ENCODE measurements at regions not wholly inside any gene's neighbourhood (a gene's known extent, or its start where the extent isn't known, plus 50 kb on each side); places are given as distances from the start of the nearest gene placed in this dataset.
"Not testable (repeated sequence)": the region's sequence is repeated elsewhere in the genome, so short reads cannot be mapped to it uniquely, and the experiment has no call there.

DNA sequence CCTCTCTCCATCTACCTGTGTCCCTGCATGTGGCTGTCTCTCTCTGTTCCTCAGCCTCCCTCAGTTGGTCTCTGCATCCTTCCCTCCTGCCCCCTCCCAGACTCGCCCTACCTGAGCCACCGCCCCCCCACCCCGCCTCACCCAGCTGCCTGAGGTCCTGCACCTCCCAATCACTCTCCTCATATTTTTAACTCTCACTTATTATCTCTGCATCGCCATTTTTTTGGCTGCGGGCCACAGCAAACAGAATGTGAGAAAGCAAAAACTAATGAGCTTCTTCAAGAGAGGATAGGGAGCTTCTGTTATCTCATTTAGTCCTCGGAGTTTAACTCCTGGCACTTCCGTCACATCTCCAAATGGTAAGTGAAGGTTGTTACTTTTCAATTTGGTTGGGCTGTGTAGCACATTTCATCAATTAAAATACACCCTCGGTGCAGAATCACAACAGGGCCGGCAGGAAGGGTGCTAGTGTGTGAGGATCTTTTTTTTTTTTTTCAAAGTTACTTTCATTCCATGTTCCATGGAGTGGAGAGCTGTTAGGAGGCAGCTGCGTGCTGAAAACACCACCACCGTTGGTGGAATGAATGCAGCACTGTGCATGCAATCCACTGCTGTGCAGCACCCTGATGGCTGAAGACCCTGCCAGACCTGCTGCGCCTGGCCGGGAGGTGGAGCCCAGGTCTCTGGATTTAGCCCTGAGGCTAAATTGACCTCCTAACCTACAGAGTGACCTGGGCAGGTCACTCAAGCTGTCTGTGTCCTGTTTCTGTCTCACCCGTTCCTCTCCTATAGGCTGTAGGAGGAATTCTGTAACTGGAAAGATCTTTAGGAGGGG is 157.2 kb upstream of the NFIA start:
- H3K36me3 Mint-ChIP-seq (ENCODE audit: low read depth), result no peaks in the 10 kb centered on the region
- H3K4me1 Mint-ChIP-seq (ENCODE audit: low read depth), result peaks cover 46% of the 10 kb centered on the region
- no peaks in the 10 kb centered on the region for H3K9me3 Mint-ChIP-seq
- H3K27ac Mint-ChIP-seq, result peak overlapping the region; percentile 14
- H3K27me3 Mint-ChIP-seq, result no peaks in the 10 kb centered on the region
- intact Hi-C loops (cut with micrococcal nuclease), result no loop called here
- no peak overlapping the region for H3K4me3 Mint-ChIP-seq

DNA sequence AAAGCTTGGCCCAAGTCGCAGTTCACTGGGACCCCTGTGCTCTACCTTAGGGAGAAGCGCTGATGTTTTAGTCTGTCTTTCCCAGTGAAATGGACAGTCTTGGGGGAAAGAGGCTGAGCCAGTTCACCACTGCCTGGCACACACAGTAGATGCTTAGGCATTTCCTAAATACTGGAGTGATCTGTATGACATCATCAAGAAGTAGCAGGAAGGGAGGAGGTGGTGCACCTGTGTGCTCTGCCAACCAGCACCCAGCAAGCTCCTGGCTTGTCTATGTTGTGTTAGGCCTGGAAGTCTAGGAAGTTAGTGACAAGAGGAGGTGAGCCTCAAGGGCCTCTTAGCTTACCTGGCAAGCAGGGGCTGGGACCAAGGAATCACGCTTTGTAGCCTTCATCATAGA is 158.2 kb upstream of the NFIA start:
- no peaks in the 10 kb centered on the region for H3K27me3 Mint-ChIP-seq
- no peak overlapping the region for H3K4me3 Mint-ChIP-seq
- H3K4me1 Mint-ChIP-seq (ENCODE audit: low read depth), result peaks cover 55% of the 10 kb centered on the region
- H3K9me3 Mint-ChIP-seq, result no peaks in the 10 kb centered on the region
- intact Hi-C loops (cut with micrococcal nuclease), result no loop called here
- peak overlapping the region; percentile 74 for H3K27ac Mint-ChIP-seq
- no peaks in the 10 kb centered on the region for H3K36me3 Mint-ChIP-seq (ENCODE audit: low read depth)

DNA sequence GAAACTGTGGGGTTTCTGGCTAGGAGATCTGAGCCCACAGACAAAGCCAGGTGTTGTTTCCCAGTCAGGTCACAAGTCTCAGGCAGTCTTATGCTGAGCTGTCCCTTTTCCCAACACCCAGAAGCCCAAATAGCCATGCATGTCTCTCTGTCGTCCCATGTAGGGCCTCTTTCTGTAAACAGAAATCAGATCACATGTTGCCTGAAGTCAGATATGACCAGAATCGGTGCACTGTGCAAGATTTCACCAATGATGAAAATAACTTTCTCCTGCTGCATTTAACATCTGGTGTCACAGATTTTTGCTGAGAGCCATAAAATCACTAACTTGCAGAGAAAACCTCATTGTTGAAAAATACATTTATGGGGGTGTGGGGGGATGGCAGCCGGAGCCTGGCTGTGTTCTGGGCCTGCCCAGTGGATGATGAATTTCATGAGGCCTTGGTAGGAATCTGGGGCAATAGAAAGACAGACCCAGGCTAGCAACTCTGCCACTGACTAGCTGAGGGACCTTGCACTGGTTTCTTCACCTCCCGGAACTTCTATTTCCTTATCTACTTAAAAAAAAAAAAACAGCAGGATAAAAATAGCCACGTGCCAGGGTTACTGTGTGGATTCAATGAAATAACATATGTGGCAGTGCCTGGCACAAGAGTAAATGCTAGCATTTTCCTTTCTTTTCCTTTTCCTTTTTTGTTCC is 158.8 kb upstream of the NFIA start:
- H3K4me3 Mint-ChIP-seq, result no peak overlapping the region
- peak overlapping the region; percentile 74 for H3K27ac Mint-ChIP-seq
- intact Hi-C loops (cut with micrococcal nuclease), result no loop called here
- no peaks in the 10 kb centered on the region for H3K9me3 Mint-ChIP-seq
- no peaks in the 10 kb centered on the region for H3K36me3 Mint-ChIP-seq (ENCODE audit: low read depth)
- peaks cover 58% of the 10 kb centered on the region for H3K4me1 Mint-ChIP-seq (ENCODE audit: low read depth)
- H3K27me3 Mint-ChIP-seq, result no peaks in the 10 kb centered on the region

DNA sequence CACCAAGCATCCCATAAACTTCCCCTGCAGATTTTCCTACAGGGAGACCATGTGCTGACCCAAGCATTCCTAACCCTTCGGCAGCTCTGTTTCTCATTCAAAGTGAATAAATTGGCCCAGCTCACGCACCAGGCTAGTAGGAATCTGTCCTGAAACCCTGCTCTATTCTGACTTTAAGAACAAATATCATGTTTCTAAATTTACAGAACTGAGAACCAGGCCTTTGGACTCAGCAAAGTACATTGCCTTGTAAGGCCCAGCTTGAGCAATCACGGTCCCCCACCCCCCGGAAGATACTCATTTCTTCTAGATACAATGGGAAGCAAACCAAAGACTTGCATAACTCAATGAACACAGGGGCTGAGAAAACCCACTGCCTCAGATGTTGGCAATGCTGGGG is 160.1 kb upstream of the NFIA start:
- Mint-ChIP-seq H3K4me3 (peak overlapping the region; percentile 4), H3K27ac (peak overlapping the region; percentile 74), H3K4me1 (ENCODE audit: low read depth) (peaks cover 58% of the 10 kb centered on the region), H3K9me3 (no peaks in the 10 kb centered on the region), H3K36me3 (ENCODE audit: low read depth) (no peaks in the 10 kb centered on the region), H3K27me3 (no peaks in the 10 kb centered on the region)
- intact Hi-C loops (cut with micrococcal nuclease), result no loop called here

DNA sequence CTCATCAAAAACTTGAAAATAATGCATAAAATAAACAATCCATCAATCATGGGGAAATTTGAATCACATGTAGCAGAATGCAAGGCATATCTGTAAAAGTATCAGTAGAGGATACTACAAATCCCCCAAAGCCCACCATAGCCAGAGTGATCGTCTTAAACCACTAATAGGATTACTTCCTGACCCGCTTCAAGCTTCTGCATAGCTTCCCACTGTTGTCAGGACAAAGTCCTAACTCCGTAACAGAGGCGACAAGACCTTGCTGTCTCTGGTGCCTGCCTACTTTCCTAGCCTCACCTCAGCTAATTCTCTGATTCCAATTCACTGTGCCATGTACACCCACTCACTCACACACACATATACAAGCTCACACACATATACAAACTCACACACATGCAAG is 161.2 kb upstream of the NFIA start:
- H3K27ac Mint-ChIP-seq, result peak overlapping the region; percentile 74
- no peaks in the 10 kb centered on the region for H3K9me3 Mint-ChIP-seq
- H3K4me3 Mint-ChIP-seq, result no peak overlapping the region
- no peaks in the 10 kb centered on the region for H3K27me3 Mint-ChIP-seq
- no peaks in the 10 kb centered on the region for H3K36me3 Mint-ChIP-seq (ENCODE audit: low read depth)
- intact Hi-C loops (cut with micrococcal nuclease), result no loop called here
- H3K4me1 Mint-ChIP-seq (ENCODE audit: low read depth), result peaks cover 58% of the 10 kb centered on the region

DNA sequence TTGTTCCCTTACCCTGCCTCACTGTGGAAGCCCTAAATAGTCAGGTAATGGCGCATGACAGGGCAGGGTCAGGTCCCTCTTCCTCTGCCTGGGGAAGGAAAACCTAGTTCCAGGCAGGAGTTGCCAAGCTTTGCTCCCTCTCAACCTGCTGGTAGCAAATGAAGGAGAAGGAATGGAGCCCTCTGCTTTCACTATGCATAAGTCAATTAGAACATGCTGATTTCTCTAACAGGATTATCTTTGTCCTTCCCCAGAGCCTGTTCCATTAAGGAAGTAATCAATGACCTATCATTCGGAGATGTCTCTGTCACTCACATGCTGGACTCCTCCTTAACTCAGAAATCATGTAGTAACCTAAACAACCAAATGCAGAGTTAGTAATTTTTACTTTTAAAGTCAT is 161.8 kb upstream of the NFIA start:
- H3K9me3 Mint-ChIP-seq, result no peaks in the 10 kb centered on the region
- H3K36me3 Mint-ChIP-seq (ENCODE audit: low read depth), result no peaks in the 10 kb centered on the region
- H3K27ac Mint-ChIP-seq, result peak overlapping the region; percentile 37
- no peaks in the 10 kb centered on the region for H3K27me3 Mint-ChIP-seq
- no peak overlapping the region for H3K4me3 Mint-ChIP-seq
- H3K4me1 Mint-ChIP-seq (ENCODE audit: low read depth), result peaks cover 58% of the 10 kb centered on the region
- intact Hi-C loops (cut with micrococcal nuclease), result no loop called here

DNA sequence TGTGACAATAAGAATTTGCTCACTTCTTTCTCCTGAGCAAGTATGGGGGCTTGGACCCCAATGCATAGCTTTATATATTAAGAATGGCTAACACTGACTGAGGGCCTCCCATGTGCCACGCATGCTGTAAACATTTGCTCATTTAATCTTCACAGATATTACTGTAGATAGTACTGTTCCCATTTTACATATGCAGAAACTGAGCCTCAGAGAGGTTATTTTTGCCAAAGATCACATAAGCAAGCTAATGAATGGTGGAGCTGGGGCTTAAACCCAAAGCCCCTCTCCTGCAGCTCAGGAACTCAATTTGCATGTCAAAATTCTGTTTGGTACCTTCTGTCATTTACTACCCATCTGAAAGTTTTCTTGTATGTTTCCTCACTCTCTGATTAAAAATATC is 163.5 kb upstream of the NFIA start:
- H3K27me3 Mint-ChIP-seq, result no peaks in the 10 kb centered on the region
- intact Hi-C loops (cut with micrococcal nuclease), result no loop called here

DNA sequence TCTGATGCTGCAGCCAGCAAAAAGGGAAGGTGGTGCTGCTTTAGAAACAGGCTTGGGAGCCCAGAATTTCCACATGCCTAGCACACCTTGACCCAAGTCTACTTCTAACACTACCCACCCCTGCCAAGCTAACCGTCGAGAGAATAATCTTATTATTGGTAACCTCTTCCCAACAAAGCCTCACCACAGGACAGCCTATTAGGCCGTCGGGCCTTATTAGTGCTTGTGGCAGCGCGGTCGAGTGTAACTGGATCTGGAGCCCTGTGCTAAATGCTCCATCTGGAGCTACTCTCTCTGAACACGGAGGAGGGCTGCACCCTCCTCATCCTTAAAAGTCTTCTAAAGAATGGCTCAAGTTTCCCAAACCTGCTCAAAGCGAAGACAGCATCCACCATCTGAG is 165.5 kb upstream of the NFIA start:
- intact Hi-C loops (cut with micrococcal nuclease), result no loop called here
- Mint-ChIP-seq H3K27ac (no peak overlapping the region), H3K4me3 (no peak overlapping the region), H3K9me3 (no peaks in the 10 kb centered on the region), H3K4me1 (ENCODE audit: low read depth) (peaks cover 29% of the 10 kb centered on the region), H3K27me3 (no peaks in the 10 kb centered on the region), H3K36me3 (ENCODE audit: low read depth) (no peaks in the 10 kb centered on the region)

More for the DNA sequence above, 163.5 kb upstream of the NFIA start:
- Mint-ChIP-seq H3K36me3 (ENCODE audit: low read depth) (no peaks in the 10 kb centered on the region), H3K27ac (no peak overlapping the region), H3K4me1 (ENCODE audit: low read depth) (peaks cover 49% of the 10 kb centered on the region), H3K4me3 (no peak overlapping the region), H3K9me3 (no peaks in the 10 kb centered on the region)

DNA sequence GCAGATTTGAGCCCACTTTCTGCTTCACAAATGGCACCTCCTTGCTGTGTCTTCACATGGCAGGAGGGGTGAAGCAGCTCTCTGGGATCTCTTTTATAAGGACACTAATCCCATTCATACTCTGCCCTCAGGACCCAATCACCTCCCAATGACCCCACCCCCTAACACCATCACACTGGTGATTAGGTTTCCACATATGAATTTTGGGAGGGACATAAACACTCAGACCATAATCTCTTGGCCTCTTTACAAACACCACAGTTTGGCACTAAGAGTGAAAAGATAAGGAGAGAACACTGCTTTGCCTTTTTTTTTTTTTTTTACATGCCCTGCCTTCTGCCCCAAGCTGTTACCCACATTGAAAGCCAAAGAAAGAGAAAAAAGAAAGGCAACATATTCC is 166.2 kb upstream of the NFIA start:
- Mint-ChIP-seq H3K9me3 (no peaks in the 10 kb centered on the region), H3K27me3 (no peaks in the 10 kb centered on the region), H3K4me1 (ENCODE audit: low read depth) (peaks cover 27% of the 10 kb centered on the region), H3K27ac (peak overlapping the region; percentile 48), H3K4me3 (no peak overlapping the region), H3K36me3 (ENCODE audit: low read depth) (no peaks in the 10 kb centered on the region)
- intact Hi-C loops (cut with micrococcal nuclease), result no loop called here

DNA sequence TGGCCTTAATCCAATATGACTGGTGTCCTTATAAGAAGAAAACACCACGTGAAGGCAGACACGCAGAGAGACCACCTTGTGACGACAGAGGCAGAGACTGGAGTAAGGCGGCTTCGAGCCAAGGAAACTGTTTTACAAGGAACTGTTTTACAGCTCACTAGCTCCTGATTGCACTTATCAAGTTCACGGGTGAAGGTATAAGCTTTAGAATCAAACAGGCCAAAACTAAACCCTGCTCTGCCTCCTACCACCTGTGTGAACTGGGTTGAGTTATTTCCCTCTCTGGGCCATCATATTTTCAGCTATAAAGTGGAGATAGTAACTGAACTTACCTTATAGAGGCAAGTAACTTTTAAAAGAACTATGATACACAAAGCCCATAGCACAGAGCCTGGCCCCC is 166.9 kb upstream of the NFIA start:
- intact Hi-C loops (cut with micrococcal nuclease), result no loop called here
- H3K4me1 Mint-ChIP-seq (ENCODE audit: low read depth), result peaks cover 20% of the 10 kb centered on the region
- peak overlapping the region; percentile 48 for H3K27ac Mint-ChIP-seq
- H3K36me3 Mint-ChIP-seq (ENCODE audit: low read depth), result no peaks in the 10 kb centered on the region
- no peaks in the 10 kb centered on the region for H3K9me3 Mint-ChIP-seq
- H3K4me3 Mint-ChIP-seq, result no peak overlapping the region
- no peaks in the 10 kb centered on the region for H3K27me3 Mint-ChIP-seq

DNA sequence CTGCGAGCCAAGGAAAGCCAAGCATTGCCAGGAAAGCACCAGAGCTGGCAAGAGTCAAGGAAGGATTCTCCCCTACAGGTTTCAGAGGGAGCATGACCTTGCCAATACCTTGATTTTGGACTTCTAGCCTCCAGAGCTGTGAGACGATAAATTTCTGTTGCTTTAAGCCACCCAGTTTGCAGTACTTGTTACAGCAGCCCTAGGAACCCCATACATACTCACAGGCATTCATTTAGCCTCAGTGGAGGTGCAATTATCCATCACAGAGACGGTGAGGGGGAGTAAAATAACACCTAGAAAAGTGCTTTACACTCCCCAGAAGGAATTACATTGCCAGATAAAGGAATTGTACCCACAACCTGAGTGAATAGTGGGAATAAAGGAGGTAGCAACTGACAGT is 167.4 kb upstream of the NFIA start:
- Mint-ChIP-seq H3K36me3 (ENCODE audit: low read depth) (no peaks in the 10 kb centered on the region), H3K4me1 (ENCODE audit: low read depth) (peaks cover 16% of the 10 kb centered on the region), H3K9me3 (no peaks in the 10 kb centered on the region), H3K27ac (no peak overlapping the region), H3K27me3 (no peaks in the 10 kb centered on the region), H3K4me3 (no peak overlapping the region)
- intact Hi-C loops (cut with micrococcal nuclease), result no loop called here

DNA sequence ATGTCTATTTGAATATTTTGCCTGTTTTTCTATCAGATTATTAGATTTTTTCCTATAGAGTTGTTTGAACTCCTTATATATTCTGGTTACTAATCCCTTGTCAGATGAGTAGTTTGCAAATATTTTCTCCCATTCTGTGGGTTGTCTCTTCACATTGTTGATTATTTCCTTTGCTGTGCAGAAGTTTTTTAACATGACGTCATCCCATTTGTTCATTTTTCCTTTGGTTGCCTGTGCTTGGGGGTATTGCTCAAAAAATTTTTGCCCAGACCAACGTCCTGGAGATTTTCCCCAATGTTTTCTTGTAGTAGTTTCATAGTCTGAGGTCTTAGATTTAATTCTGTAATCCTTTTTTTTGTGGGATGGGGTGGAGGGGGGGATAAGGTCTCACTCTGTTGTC is 168.7 kb upstream of the NFIA start:
- H3K4me3 Mint-ChIP-seq; intact Hi-C loops (cut with micrococcal nuclease); H3K27me3 Mint-ChIP-seq; H3K9me3 Mint-ChIP-seq; H3K4me1 Mint-ChIP-seq (ENCODE audit: low read depth); H3K36me3 Mint-ChIP-seq (ENCODE audit: low read depth); H3K27ac Mint-ChIP-seq: not testable (repeated sequence)

DNA sequence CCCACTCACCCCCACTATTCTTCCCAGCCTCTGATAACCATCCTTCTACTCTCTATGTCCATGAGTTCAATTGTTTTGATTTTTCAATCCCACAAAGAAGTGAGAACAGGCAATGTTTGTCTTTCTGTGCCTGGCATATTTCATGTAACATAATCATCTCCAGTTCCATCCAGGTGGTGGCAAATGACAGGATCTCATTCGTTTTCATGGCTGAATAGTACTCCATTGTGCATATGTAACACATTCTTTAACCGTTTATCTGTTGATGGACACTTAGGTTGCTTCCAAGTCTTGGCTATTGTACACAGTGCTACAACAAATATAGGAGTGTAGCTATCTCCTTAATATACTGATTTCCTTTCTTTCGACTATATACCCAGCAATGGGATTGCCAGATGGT is 169.3 kb upstream of the NFIA start:
- H3K4me1 Mint-ChIP-seq (ENCODE audit: low read depth), result peaks cover 6% of the 10 kb centered on the region
- intact Hi-C loops (cut with micrococcal nuclease), result no loop called here
- H3K4me3 Mint-ChIP-seq, result no peak overlapping the region
- H3K9me3 Mint-ChIP-seq, result no peaks in the 10 kb centered on the region
- H3K36me3 Mint-ChIP-seq (ENCODE audit: low read depth), result no peaks in the 10 kb centered on the region
- H3K27ac Mint-ChIP-seq, result no peak overlapping the region
- no peaks in the 10 kb centered on the region for H3K27me3 Mint-ChIP-seq

DNA sequence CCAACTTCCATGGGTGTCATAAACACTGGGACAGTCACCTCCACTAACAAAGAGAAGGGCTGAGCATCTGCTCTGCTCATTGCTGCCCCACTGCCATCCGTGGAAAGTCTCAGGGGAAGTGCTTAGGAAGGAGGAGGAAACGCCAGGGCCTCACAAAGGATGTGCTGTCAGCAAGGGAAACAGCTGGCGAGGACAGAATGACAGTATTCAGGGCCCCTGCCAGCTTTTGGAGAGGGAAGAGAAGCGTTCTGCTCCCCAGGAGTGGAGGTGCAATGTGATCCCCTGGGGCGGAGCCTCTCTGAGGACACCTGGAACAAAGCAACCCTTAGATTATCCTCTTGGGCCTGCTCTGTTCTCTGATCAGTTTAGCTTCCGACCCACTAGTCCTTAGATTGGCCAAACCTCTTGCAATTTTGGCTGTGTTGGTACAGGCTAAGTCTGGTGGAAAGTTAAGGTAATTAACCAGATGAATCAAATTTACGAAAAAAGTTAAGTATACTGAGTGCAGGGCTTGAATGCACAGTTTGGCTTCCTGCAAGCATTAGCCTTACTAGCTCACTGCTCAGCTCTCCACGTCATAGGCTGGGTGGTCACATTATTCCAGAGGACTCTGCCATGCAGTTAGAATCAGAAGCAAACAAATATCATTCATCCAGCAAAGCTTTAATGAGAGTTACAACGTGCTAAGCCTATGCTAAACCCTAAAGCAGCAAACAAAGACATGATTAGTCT is 170.2 kb upstream of the NFIA start:
- H3K27me3 Mint-ChIP-seq, result no peaks in the 10 kb centered on the region
- H3K27ac Mint-ChIP-seq, result no peak overlapping the region
- no peaks in the 10 kb centered on the region for H3K36me3 Mint-ChIP-seq (ENCODE audit: low read depth)
- intact Hi-C loops (cut with micrococcal nuclease), result no loop called here
- peaks cover 6% of the 10 kb centered on the region for H3K4me1 Mint-ChIP-seq (ENCODE audit: low read depth)
- no peak overlapping the region for H3K4me3 Mint-ChIP-seq
- no peaks in the 10 kb centered on the region for H3K9me3 Mint-ChIP-seq
